GM20431 (cell line): ENCODE measurements at regions not wholly inside any gene's neighbourhood (a gene's known extent, or its start where the extent isn't known, plus 50 kb on each side); places are given as distances from the start of the nearest gene placed in this dataset.

Source experiments
- in situ Hi-C: fragments of 300-500 bp; cut with MseI, MboI; formaldehyde crosslinking; loops from one replicate; pipeline ENCODE4 v1.15.0; 2020; ENCODE audit warnings: low sequenced_read_pairs; ENCODE audit not compliant: unreplicated experiment

DNA sequence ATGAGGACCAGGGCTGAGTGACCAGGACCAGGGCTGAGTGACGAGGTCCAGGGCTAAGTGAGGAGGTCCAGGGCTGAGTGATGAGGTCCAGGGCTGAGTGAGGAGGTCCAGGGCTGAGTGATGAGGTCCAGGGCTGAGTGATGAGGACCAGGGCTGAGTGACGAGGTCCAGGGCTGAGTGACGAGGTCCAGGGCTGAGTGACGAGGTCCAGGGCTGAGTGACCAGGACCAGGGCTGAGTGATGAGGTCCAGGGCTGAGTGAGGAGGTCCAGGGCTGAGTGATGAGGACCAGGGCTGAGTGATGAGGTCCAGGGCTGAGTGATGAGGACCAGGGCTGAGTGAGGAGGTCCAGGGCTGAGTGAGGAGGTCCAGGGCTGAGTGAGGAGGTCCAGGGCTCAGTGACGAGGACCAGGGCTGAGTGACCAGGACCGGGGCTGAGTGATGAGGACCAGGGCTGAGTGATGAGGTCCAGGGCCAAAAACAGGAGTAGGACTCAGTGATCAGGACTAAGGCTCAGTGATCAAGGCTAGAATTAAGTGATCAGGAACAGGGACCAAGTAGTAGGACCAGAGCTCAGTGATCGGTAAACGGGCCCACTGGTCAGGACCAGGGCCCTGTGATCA, 176.8 kb downstream of the TMEM121 start:
- in situ Hi-C loops: loop anchor here (25.0 kb wide), 1 partner anchor 234 kb away; no protein-coding TSS in a partner anchor

DNA sequence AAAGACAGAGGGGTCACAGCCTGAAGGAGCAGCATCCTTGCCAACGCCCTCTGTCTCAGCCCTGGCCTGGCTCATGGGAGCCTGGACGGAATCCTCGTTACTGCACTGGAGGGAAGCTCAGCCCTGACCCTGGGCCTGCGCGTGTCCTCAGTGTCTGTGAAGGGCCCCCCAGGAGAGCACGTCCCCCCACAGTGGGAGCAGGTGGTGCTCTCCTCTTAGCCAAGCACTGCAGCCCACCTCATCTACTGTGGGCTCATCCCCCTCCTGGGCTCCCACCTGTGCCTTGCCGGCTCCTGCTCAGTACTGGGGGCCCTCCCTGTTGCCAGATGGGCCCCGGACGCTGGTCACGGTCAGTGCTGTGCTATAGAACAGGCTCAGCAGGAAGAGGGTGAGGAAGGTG, 177.7 kb downstream of the TMEM121 start:
- in situ Hi-C loops: loop anchor here (25.0 kb wide), 1 partner anchor 233 kb away; no protein-coding TSS in a partner anchor

DNA sequence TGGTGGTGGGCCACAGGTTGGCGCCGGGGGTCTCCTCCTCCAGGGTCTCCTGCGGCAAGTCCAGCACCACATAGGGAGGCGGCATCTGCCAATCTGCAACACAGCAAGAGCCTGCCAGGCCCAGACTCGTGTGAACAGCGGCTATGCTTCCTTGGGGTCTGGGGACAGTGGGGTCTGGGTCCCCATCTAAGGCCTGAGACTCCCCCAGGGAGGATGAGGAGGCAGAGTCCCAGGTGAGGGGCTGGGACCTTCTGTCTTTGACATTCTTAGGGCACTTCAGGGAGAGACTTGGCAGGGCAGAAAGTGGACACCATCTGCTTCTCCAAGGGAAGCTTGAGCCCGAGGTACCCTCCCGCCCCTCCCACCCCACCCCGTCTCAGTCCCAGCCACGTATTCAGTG, 178.1 kb downstream of the TMEM121 start:
- in situ Hi-C loops: loop anchor here (25.0 kb wide), 1 partner anchor 233 kb away; no protein-coding TSS in a partner anchor

DNA sequence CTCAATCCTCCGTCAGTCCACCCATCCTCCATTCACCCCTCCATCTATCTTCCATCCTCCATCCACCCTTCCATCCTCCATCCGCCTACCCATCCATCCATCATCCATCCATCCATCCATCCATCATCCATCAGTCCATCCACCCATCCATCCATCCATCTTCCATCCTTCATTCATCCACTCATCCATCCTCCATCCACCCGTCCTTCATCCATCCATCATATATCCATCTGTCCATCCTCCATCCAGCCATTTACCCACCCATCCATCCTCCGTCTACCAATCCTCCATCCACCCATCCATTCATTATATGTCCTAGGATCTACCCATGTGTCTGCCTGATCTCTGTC, 179.1 kb downstream of the TMEM121 start:
- in situ Hi-C loops: loop anchor here (25.0 kb wide), 1 partner anchor 232 kb away; no protein-coding TSS in a partner anchor

DNA sequence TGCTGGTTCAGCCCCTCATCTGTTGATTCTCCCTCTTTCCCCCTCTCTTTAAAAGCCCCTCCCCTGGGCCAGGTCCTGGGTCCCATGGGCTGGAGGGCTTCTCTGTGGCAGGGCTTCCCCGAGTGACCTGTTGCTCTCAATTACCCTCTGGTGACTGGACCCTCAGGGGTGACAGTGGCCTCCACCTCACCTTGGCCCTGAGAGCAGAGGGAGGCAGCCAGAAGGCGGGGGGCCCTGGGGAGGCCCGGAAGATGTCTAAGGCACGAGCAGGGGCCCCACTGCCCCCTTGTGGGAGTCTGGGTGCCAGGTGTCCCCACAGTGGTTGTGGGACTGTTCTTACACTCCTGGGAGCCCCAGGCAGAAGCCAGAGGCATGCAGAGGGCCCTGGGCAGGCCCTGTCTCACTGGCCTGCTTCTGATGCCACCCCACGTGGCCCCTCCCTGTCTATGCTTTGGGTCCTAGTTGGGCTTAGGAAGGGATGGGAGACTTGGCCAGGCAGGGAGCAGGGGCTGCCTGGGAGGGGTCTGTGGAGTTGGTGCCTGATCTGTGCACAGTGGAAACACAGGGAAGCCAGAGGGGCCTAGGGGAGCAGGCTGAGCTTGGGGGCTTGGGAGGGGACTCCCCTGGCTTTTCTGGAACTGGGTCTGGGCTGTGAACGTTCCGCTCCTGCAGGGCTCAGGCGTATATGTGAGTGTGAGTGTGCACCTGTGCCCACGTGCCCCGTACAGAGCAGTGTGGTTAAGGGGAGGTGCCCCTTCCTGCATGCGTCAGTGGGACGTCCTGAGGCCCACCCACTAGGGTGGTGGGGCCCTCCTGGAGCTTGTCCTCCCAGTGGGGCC, 179.7 kb downstream of the TMEM121 start:
- in situ Hi-C loops: loop anchor here (25.0 kb wide), 1 partner anchor 231 kb away; no protein-coding TSS in a partner anchor

DNA sequence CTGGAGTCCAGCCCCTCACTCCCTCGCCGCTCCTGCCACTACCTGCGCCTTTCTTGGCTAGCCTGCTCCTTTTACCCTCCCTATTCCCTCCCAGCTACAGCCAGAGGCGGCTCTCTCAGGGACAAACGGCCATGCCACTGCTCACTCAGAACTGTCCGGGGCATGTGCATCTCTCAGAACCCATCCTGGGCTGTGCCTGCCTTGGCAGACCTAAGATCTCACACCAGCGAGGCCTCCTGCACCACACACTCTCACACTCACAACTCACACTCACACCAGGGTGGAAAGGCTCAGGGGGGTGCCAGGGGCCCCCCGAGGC, 180.3 kb downstream of the TMEM121 start:
- in situ Hi-C loops: loop anchor here (25.0 kb wide), 1 partner anchor 231 kb away; no protein-coding TSS in a partner anchor

DNA sequence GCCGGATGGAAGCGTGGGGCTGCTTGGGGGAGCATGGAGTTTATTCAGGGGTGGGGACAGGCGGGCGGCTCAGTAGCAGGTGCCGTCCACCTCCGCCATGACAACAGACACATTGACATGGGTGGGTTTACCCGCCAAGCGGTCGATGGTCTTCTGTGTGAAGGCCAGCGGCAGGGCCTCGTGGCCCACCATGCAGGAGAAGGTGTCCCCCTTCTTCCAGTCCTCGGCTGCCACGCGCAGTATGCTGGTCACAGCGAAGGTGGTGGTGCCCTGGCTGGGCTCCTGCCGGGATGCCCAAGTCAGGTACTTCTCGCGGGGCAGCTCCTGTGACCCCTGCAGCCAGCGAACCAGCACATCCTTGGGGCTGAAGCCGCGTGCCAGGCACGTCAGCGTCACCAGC, 180.7 kb downstream of the TMEM121 start:
- in situ Hi-C loops: loop anchor here (25.0 kb wide), 1 partner anchor 230 kb away; no protein-coding TSS in a partner anchor

DNA sequence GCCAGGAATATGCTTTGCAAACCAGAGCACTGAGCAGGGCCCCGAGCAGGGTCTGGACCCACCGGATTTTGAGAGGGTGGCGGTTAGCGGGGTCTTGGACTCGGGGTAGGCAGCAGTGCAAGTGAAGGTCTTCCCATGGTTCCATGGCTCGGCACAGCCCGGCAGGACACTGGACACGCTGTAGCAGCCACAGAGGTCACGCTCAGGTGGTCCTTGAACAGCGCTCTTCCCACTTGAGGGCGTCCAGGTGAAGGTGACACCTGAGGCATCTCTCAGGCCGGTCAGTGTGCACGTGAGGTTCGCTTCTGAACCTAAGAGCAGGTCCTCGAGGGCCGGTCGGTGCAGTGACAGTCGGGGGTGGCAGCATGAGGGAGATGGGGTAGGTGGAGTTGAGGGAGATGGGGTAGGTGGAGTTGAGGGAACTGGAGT, 181.4 kb downstream of the TMEM121 start:
- in situ Hi-C loops: loop anchor here (25.0 kb wide), 1 partner anchor 230 kb away; no protein-coding TSS in a partner anchor

DNA sequence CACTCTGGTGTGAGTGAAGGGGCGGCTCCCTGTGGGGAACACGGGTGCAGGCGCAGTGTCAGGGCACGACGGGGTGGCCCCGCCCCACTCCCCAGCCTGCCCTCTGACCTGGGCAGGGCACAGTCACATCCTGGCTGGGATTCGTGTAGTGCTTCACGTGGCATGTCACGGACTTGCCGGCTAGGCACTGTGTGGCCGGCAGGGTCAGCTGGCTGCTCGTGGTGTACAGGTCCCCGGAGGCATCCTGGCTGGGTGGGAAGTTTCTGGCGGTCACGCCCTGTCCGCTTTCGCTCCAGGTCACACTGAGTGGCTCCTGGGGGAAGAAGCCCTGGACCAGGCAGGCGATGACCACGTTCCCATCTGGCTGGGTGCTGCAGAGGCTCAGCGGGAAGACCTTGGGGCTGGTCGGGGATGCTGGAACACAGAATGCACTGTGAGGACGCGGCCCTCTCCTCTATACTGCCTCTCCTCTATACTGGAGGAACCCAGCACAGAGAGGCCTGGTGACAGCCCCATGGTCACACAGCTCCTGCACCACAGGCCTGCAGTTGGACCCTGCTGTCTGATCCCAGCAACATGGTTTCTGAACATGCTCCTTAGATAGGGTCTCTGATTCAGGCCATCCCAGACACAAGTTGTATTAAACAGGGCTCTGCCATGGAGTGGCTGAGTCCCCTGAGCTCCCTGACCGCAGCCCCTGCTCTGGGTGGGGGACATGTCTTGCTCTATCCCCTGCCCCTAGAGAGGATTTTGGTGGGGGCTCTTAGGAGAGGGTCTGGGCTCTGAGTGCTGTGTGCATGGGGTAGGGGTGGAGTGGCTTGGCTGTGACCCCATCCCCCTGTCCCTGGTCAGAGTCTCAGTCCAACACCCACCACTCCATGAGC, 182.1 kb downstream of the TMEM121 start:
- in situ Hi-C loops: loop anchor here (25.0 kb wide), 1 partner anchor 229 kb away; no protein-coding TSS in a partner anchor

DNA sequence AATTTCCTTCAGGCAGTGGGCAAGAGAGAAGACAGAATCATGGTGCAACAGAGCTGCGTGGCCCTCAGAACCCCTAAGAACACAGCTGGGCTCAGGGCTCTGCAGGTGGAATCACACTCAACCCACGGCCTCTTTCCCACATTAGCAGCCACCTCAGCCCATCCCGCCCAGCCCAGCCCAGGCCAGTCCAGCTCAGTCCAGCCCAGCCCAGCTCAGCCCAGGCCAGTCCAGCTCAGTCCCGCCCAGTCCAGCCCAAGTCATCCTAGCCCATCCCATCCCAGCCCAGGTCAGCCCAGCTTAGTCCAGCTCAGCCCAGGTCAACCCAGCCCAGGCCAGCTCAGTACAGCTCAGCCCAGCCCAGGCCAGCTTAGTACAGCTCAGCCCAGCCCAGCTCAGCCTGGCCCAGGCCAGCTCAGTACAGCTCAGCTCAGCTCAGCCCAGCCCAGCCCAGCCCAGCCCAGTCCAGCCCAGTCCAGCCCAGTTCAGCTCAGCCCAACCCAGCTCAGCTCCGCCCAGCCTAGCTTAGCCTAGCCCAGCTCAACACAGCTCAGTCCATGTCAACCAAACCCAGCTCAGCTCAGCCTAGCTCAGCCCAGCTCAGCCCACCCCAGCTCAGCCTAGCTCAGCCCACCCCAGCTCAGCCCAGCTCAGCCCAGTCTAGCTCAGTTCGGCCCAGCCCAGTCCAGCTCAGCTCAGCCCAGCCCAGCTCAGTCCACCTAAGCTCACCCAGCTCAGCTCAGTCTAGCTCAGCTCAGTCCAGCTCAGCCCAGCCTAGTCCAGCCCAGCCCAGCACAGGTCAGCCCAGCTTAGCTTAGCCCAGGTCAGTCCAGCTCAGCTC, 183.1 kb downstream of the TMEM121 start:
- in situ Hi-C loops: loop anchor here (25.0 kb wide), 1 partner anchor 228 kb away; no protein-coding TSS in a partner anchor

DNA sequence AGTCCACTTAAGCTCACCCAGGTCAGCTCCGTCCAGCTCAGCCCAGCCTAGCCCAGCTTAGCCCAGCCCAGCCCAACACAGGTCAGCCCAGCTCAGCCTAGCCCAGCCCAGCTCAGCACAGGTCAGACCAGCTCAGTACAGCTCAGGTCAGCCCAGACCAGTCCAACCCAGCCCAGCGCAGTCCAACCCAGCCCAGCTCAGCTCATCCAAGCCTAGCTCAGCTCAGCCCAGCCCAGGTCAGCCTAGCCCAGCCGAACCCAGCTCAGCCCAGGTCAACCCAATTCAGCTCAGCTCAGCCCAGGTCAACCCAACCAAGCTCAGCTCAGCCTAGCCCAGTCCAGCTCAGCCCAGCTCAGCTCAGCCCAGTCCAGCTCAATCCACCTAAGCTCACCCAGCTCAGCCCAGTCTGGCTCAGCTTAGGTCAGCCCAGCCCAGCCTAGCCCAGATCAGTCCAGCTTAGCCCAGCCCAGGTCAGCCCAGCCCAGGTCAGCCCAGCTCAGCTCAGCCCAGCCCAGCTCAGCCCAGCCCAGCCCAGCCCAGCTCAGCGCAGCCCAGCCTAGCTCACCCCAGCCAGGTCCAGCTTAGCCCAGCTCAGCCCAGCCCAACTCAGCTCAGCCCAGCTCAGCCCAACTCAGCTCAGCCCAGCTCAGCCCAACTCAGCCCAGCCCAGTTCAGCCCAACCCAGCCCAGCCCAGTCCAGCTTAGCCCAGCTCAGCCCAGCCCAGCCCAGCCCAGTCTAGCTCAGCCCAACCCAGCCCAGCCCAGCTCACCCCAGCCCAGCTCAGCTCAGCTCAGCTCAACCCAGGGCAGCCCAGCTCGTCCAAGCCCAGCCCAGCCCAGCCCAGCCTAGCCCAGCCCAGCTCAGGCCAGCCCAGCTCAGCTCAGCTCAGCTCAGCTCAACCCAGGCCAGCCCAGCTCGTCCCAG, 184.0 kb downstream of the TMEM121 start:
- in situ Hi-C loops: loop anchor here (25.0 kb wide), 1 partner anchor 227 kb away; no protein-coding TSS in a partner anchor

DNA sequence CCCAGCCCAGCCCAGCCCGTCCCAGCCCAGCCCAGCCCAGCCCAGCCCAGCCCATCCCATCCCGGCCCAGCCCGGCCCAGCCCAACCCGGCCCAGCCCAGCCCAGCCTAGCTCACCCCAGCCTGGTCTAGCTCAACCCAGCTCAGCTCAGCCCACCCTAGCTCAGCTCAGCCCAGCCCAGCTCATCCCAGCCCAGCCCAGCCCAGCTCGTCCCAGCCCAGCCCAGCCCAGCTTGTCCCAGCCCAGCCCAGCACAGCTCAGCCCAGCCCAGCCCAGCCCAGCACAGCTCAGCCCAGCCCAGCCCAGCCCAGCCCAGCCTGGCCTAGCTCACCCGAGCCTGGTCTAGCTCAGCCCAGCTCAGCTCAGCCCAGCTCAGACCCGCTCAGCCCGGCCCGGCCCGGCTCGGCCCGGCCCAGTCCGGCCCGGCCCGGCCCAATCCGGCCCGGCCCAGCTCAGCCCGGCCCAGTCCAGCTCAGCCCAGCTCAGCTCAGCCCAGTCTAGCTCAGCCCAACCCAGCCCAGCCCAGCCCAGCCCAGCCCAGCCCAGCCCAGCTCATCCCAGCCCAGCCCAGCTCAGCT, 184.7 kb downstream of the TMEM121 start:
- in situ Hi-C loops: loop anchor here (25.0 kb wide), 1 partner anchor 226 kb away; no protein-coding TSS in a partner anchor

DNA sequence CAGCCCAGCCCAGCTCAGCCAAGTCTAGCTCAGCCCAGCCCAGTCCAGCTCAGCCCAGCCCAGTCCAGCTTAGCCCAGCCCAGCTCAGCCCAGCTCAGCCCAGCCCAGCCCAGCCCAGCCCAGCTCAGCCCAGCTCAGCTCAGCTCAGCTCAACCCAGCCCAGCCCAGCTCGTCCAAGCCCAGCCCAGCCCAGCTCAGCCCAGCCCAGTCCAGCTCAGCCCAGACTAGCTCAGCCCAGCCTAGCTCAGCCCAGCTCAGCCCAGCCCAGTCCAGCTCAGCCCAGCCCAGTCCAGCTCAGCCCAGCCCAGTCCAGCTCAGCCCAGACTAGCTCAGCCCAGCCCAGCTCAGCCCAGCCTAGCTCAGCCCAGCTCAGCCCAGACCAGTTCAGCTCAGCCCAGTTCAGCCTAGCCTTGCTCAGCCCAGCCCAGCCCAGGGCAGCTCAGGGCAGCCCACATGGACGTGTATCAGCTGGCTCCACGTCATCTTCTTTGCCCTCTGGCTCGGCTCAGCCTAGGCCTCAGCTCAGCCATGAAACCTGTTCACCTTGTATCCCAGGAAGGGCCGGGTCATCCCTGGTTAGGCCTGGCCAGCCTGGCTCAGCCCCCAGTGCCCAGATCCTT, 185.6 kb downstream of the TMEM121 start:
- in situ Hi-C loops: loop anchor here (25.0 kb wide), 1 partner anchor 225 kb away; no protein-coding TSS in a partner anchor

DNA sequence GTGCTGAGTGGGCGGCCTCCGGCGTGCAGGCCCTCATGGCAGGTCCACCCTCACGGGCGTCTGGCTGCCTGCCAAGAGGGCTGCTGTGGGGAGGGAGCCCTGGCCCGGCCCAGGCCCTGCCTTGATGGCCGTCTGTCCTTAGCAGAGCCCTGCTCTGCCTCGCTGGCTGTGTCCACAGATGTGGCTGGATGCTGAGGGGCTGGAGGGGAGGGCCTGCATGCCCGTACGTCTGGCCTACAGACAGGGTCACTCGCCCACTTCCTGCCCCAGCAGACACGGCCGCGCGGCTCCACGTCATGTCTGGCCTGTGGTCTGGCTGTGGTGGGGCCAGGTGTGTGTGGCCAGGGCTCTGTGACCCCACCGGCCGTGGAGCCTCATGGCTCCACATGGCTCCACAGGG, 186.3 kb downstream of the TMEM121 start:
- in situ Hi-C loops: loop anchor here (25.0 kb wide), 1 partner anchor 225 kb away; no protein-coding TSS in a partner anchor

DNA sequence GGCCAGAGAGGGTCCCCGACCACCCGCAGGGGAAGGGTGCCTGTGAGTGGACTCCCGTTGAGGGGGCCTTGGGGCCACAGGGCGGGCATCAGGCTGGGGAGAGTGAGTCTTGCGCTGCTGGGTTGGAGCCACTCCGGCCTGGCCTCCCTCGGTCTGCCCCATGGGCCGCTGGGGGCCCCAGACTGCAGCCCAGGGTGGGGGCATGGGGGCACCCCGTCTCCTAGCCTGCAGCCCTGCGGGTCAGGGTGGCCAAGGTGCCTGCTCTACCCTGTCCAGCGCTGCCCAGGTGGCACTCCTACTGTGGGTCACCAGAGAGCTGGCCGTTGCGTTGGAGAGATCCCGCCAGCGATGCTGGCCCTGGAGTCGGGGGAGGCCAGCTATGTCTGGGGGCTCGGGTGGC, 186.8 kb downstream of the TMEM121 start:
- in situ Hi-C loops: loop anchor here (25.0 kb wide), 1 partner anchor 224 kb away; no protein-coding TSS in a partner anchor

DNA sequence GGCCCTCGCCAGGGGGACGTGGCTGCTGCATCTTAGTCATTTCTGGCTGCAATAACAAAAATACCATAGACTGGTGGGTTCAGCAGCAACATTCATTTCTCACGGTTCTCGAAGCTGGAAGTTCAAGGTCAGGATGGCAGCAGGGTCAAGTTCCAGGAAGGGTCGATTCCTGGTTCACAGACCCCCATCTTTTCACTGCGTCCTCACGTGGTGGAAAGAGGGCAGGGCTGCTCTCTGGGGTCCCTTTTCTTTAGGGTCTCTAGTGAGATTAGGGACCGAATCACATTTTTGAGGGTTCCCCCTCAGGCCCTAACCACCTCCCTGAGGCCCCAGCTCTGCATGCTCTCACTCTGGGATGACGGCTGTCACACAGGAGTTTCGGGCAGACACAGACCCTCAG, 187.5 kb downstream of the TMEM121 start:
- in situ Hi-C loops: loop anchor here (25.0 kb wide), 1 partner anchor 223 kb away; no protein-coding TSS in a partner anchor

DNA sequence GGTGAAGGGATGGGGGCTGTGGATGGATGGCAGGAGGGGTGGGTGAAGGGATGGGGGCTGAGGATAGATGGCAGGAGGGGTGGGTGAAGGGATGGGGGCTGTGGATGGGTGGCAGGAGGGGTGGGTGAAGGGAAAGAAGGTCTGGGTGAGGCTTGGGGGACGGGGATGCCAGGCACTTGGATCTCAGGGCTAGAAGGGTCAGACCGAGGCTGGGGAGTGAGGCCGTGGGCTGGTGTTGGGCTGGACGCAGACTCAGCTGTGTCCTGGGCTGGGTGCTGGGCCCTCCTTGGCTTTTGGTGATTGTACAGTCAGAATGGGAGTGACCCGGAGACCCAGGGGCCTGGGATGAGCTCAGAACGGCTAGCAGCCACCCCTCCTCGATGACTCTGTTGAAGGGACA, 192.4 kb downstream of the TMEM121 start:
- in situ Hi-C loops: loop anchor here (25.0 kb wide), 1 partner anchor 219 kb away; no protein-coding TSS in a partner anchor
